Neural progenitor cell (in vitro differentiated cells): ENCODE measurements at regions not wholly inside any gene's neighbourhood (a gene's known extent, or its start where the extent isn't known, plus 50 kb on each side); places are given as distances from the start of the nearest gene placed in this dataset.

Experiments
- EZH2 ChIP-seq: fragments of 200-600 bp; sonication (generic); IDR thresholded peaks from 2 replicates; pipeline ENCODE4 v1.6.1; 2017; ENCODE audit warnings: antibody characterized with exemption, mild to moderate bottlenecking, moderate library complexity
- EZH2phosphoT487 ChIP-seq: fragments of 200-600 bp; sonication (generic); IDR thresholded peaks from 2 replicates; pipeline ENCODE4 v1.6.1; 2017; ENCODE audit warnings: antibody characterized with exemption
- TF ChIP-seq, protein P1 (sequence below): fragments of 200-600 bp; sonication (generic); IDR thresholded peaks from 2 replicates; pipeline ENCODE4 v1.5.1; 2017; ENCODE audit warnings: antibody characterized with exemption, mild to moderate bottlenecking

- TF ChIP-seq, protein P1, sequence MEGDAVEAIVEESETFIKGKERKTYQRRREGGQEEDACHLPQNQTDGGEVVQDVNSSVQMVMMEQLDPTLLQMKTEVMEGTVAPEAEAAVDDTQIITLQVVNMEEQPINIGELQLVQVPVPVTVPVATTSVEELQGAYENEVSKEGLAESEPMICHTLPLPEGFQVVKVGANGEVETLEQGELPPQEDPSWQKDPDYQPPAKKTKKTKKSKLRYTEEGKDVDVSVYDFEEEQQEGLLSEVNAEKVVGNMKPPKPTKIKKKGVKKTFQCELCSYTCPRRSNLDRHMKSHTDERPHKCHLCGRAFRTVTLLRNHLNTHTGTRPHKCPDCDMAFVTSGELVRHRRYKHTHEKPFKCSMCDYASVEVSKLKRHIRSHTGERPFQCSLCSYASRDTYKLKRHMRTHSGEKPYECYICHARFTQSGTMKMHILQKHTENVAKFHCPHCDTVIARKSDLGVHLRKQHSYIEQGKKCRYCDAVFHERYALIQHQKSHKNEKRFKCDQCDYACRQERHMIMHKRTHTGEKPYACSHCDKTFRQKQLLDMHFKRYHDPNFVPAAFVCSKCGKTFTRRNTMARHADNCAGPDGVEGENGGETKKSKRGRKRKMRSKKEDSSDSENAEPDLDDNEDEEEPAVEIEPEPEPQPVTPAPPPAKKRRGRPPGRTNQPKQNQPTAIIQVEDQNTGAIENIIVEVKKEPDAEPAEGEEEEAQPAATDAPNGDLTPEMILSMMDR, result no peak
- no peak for TF ChIP-seq EZH2phosphoT487
- TF ChIP-seq EZH2, result no peak
Observed at GRCh38 chr2:140178234-140178633, 1398.0 kb upstream of the NXPH2 start.
